ENCODE measurements at regions not wholly inside any gene's neighbourhood (a gene's known extent, or its start where the extent isn't known, plus 50 kb on each side); places are given as distances from the start of the nearest gene placed in this dataset.

GRCh38 chr6:160934157-160934556 is 57.4 kb upstream of the MAP3K4 start:
- 64% methylated on average over 3 of the region's 3 CpGs for WGBS (ENCODE audit: low lambda C conversion rate)
- H3K27me3 ChIP-seq (ENCODE audit: insufficient read depth) = no peaks in the 10 kb centered on the region; the same call in 1 of the 2 replicates
- DNase-seq = no peak
- ChIA-PET CTCF (interaction anchor here (2.3 to 13.9 kb wide), 2 partner anchors 58 to 440 kb away, joined by 6 to 380 read pairs; partner anchors contain the start of gene MAP3K4), POLR2A (no interaction called here)
- H3K36me3 ChIP-seq (replicated peaks in 1 of 2; ENCODE audit: control insufficient read depth in 1 of 2, insufficient read depth in 2 of 2, low read length in 1 of 2) = no peaks in the 10 kb centered on the region
- no peaks in the 10 kb centered on the region for H3F3A ChIP-seq (replicated peaks; ENCODE audit: insufficient read depth)
- no peak overlapping the region for H2AFZ ChIP-seq (ENCODE audit: low read depth)
- no peak overlapping the region for H3K27ac ChIP-seq (ENCODE audit: low read depth in 2 of 2, low read length in 1 of 2)
- TF ChIP-seq CHD2 (IDR thresholded peaks at IDR 0.05; ENCODE audit: low read length, partially characterized antibody) (no peak), MXI1 (IDR thresholded peaks at IDR 0.05; ENCODE audit: low read depth, low read length) (no peak), PBX3 (IDR thresholded peaks at IDR 0.05) (no peak), FOSL2 (IDR thresholded peaks at IDR 0.05; ENCODE audit: borderline replicate concordance, low read depth) (no peak), USF2 (IDR thresholded peaks at IDR 0.05; ENCODE audit: borderline replicate concordance, low read depth, low read length) (no peak), ZBTB33 (IDR thresholded peaks at IDR 0.05; ENCODE audit: borderline replicate concordance, low read depth) (no peak), FOXJ3 (CRISPR knock-in tag; IDR thresholded peaks at IDR 0.05) (no peak), MEF2A (IDR thresholded peaks at IDR 0.05; ENCODE audit: borderline replicate concordance, low read depth) (no peak), GABPA (IDR thresholded peaks at IDR 0.05; ENCODE audit: low read depth) (no peak), GATA2 (CRISPR knock-in tag; IDR thresholded peaks at IDR 0.05) (no peak), CTCF (IDR thresholded peaks at IDR 0.05) (no peak), RFX5 (IDR thresholded peaks at IDR 0.05; ENCODE audit: low read length) (no peak), NRF1 (IDR thresholded peaks at IDR 0.05; ENCODE audit: low read depth, low read length) (no peak), YY1 (IDR thresholded peaks at IDR 0.05; ENCODE audit: low read depth) (no peak), RXRA (IDR thresholded peaks at IDR 0.05; ENCODE audit: borderline replicate concordance, low read depth) (no peak), RCOR1 (IDR thresholded peaks at IDR 0.05; ENCODE audit: low read length) (no peak), EP300 (IDR thresholded peaks at IDR 0.05; ENCODE audit: borderline replicate concordance in 1 of 2, low read depth in 1 of 2, low read length in 1 of 2) (no peak), NFIC (IDR thresholded peaks at IDR 0.05; ENCODE audit: borderline replicate concordance) (no peak)
- TF ChIP-seq, protein P1, sequence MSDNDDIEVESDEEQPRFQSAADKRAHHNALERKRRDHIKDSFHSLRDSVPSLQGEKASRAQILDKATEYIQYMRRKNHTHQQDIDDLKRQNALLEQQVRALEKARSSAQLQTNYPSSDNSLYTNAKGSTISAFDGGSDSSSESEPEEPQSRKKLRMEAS (IDR thresholded peaks at IDR 0.05; ENCODE audit: low read depth) = no peak
- TF ChIP-seq, protein P2, sequence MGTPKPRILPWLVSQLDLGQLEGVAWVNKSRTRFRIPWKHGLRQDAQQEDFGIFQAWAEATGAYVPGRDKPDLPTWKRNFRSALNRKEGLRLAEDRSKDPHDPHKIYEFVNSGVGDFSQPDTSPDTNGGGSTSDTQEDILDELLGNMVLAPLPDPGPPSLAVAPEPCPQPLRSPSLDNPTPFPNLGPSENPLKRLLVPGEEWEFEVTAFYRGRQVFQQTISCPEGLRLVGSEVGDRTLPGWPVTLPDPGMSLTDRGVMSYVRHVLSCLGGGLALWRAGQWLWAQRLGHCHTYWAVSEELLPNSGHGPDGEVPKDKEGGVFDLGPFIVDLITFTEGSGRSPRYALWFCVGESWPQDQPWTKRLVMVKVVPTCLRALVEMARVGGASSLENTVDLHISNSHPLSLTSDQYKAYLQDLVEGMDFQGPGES (IDR thresholded peaks at IDR 0.05; ENCODE audit: low read depth, low read length) = no peak
- no peaks in the 10 kb centered on the region for H4K20me1 ChIP-seq (ENCODE audit: insufficient read depth)
- H3K9me3 ChIP-seq = no peaks in the 10 kb centered on the region
- no peak overlapping the region for H3K4me2 ChIP-seq
- H3K4me3 ChIP-seq (ENCODE audit: low read depth in 2 of 2, low read length in 1 of 2) = no peak overlapping the region
- no peaks in the 10 kb centered on the region; the same call in 1 of the 2 replicates for H3K9me2 ChIP-seq
- no peaks in the 10 kb centered on the region for H3K4me1 ChIP-seq (ENCODE audit: control insufficient read depth in 1 of 2, insufficient read depth in 2 of 2, low read depth in 1 of 2, low read length in 1 of 2)
- no peak overlapping the region for H3K9ac ChIP-seq
- no peaks in the 10 kb centered on the region for H3K79me2 ChIP-seq (ENCODE audit: insufficient read depth)
